ENCODE measurements at regions not wholly inside any gene's neighbourhood (a gene's known extent, or its start where the extent isn't known, plus 50 kb on each side); places are given as distances from the start of the nearest gene placed in this dataset.

DNA sequence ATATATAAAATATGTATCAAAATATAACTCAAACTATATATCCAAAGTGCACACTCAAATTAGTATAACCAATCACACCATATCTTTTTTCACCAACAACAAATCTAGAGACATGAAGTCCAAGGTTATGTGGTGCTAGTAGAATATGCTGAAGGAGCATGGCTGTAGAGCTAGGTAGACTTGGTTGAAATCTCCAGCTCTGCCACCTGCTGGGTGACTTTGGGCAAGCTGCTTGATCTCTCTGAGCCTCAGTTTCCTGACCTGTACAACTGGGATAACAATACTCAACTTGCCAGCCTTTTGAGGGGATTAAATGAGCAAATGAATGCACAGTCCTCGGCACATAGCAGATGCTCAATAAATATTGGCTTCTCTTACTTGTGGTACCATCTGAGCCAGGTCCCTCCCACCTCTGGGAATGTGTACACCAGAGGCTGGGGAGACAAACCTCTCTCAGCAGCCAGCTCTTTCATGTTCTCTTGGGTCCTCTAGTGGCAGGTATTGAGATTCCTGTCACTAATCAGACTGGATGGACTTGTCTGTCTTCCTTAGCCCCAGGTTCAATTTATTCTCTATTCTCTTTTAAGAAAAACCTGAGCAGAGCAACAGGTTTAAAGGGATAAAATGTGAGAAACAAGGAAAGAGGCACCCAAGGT, 94.3 kb upstream of the PDE1C start:
- in situ Hi-C loops (cut with HindIII; ENCODE audit: low pct_unique_long_range_greater_than_20kb, low sequenced_read_pairs), result no loop called here
- peak; percentile 45 for DNase-seq (ENCODE audit: low read depth)

DNA sequence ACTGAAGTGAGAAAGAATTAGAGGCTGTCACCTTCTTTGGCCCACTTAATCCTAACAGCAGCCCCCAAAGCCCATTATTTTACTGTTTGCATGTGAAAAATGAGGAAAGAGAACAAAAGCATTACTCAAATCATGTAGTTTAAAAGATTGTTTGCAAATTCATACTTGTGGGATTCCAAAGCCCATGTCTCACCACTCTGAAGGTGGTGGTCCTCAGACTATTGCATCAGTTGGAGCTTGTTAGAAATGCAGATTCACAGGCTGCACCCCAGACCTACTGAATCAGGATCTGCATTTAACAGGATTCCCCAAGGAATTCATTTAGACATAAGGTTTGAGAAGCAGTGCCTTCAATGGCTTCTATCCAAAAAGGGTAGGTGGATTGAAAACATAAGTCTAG, 93.7 kb upstream of the PDE1C start:
- no peak for DNase-seq (ENCODE audit: low read depth)
- in situ Hi-C loops (cut with HindIII; ENCODE audit: low pct_unique_long_range_greater_than_20kb, low sequenced_read_pairs), result no loop called here

DNA sequence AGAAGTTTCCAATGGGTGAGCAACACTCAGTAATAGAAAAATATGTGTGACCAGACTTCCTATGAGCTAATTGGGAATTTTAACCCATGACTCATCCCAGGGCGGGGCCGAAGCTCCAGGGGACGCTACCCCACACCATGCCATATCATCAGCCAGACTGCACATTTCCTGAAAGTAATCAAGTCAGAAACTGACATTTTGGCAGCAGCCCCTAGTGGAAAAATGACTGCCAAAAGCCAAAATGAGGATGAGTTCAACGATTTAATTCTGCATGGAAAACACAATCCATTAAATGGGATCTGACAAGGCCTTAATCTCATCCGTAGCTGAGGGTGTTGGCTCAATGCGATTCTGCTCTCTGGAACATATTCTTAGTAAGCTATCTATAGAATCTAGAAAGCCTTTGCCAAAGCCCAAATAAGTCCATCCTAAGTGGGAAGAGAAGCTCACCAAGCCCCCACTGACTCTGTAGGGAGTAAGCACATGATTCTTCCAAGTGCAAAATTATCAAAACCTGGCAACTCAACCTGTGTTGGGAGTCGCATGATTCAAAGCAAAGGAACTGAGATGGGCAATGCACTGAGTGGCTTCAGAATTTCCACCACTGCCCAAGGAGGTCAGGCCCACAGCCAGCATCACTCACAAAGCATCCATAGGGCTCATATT, 93.1 kb upstream of the PDE1C start:
- peak; percentile 79 for DNase-seq (ENCODE audit: low read depth)
- in situ Hi-C loops (cut with HindIII; ENCODE audit: low pct_unique_long_range_greater_than_20kb, low sequenced_read_pairs), result no loop called here

DNA sequence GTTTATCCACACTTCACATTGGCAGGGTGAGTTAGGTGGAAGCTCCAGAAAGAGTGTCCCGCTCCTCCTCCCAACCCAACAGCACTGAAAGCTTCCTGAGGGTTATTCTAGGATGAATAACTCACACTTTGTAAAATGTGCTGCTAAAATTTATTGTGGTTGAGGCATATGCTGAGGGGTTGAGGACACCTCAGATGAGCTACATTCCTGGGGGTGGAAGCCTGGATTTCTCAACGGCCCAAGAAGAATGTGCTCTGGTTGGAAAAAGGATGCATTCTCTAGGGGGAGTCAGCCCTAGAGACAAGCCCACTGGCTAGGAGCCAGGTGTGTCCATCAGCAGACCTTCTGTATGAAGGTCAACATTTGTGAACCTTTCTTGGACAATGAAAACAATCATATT, 91.5 kb upstream of the PDE1C start:
- in situ Hi-C loops (cut with HindIII; ENCODE audit: low pct_unique_long_range_greater_than_20kb, low sequenced_read_pairs), result no loop called here
- no peak for DNase-seq (ENCODE audit: low read depth)

DNA sequence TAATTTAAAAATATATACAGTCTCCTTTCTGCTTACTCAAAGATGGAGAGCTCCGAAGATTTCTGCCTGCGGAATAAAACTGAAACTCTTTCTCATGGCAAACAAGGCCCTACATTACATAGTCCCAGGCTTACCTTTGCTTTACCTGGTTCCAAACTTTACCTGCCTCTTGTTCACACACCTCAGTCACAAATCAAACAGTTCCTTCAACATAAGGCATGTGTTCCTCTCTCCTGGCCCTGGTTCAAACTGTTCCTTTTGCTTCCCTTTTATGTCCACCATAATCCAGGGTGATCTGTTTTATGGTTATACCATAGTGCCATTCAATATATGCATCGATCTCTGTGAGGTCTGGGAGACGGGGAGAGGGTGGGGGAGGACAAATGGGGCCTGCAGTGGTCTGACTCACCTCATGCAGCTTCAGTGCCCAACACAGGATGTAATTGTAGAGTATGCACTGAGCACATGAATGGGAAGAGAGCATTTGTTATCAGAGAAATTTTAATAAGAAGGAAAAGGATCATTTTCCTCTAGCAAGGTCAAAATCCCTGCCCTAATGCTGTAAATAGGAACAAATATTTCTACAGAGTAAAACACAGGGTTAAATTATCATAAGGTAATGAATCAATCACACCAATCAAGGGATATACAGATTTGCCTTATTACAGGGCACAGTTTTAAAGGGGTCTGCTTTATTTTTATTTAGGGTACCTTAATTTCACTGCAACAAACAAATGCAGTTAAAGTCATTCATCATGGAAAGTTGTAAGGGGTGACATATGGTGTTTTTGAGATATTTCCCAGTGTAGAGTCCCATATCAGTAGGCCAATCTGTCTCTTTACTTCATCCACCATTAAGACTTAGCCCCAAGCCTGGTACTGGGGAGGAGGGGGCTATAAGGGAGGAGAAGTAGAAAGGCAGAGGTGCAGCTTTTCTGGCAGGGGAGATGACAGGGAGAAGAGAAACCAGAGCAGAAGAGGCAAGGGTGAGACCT, 88.8 kb upstream of the PDE1C start:
- in situ Hi-C loops (cut with HindIII; ENCODE audit: low pct_unique_long_range_greater_than_20kb, low sequenced_read_pairs), result no loop called here
- no peak for DNase-seq (ENCODE audit: low read depth)

DNA sequence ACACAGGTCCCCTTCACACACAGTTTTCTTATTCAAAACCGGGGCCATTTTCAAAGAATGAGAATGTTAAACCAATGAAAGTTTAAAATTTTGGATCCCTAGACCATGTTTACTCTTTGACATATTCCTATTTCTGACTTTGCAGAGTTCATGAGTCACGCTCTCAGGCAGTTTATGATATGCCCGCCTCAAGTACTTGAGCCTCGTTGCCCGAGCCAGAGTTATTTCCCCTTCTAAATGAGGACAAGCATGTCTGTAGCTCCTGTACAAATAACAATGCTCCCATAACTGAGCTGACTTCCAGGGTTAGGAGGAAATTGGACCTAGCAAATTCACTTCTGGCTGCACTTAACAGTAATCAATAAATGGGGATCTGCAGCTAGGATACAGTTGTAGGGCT, 87.9 kb upstream of the PDE1C start:
- no peak for DNase-seq (ENCODE audit: low read depth)

DNA sequence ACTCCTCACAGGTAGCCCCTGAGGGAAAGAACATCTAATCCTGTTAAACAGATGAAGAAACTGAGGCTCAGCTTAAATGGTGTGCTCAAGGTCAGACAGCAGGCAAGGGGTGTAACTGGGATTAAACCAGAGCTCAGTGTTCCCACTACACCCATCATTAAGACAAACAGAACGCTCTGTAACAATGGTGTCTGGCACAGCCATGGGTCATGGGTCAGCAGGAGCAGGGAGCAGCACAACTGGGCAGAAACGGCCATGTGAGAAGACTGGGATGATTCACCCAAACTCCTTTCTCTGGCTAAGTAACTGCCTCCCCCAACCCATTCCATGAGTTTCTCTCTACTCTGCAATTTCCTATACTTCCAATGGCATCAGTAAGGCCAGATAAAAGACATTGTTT, 85.5 kb upstream of the PDE1C start:
- no peak for DNase-seq (ENCODE audit: low read depth)
- in situ Hi-C loops (cut with HindIII; ENCODE audit: low pct_unique_long_range_greater_than_20kb, low sequenced_read_pairs), result no loop called here

More for the DNA sequence above, 87.9 kb upstream of the PDE1C start:
- in situ Hi-C loops (cut with HindIII; ENCODE audit: low pct_unique_long_range_greater_than_20kb, low sequenced_read_pairs), result no loop called here

DNA sequence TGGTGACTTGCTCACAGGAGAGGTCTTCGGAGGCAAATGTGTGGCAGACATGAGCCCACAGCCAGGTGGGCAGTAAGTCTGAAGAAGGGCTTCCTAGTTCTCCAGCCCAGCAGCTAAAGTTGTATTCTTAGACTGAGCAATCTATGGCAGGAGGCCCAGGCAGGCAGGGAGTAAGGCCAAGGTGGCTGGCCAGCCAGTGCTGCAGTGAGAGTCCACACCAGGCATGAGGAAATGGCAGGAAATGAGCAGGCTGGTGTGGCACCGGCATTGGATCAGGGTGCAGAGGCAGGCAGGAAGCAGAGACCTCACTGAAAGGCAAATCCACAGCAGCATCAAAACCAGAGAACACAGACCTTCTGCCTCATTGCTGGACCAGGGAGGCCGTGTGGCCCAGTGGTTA, 84.6 kb upstream of the PDE1C start:
- in situ Hi-C loops (cut with HindIII; ENCODE audit: low pct_unique_long_range_greater_than_20kb, low sequenced_read_pairs), result no loop called here
- no peak for DNase-seq (ENCODE audit: low read depth)

DNA sequence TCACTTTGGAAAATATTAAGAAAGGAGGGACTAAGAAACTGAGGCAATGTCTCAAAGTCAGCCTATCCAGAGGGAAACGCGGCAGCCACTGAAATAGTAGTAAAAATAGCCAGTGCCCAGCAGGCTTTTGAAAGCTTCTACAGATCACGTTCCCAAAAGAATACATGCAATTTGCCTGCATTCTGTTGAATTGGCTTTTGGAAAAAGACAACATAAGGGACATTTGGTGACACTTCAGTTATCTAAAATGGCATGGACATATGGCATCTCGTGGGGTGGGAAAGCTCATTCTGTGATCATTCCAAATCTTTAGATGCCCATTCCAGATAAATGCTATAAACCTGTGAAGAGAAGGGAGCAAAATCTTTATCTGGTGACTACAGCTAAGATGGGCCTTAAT, 82.8 kb upstream of the PDE1C start:
- DNase-seq (ENCODE audit: low read depth), result no peak
- in situ Hi-C loops (cut with HindIII; ENCODE audit: low pct_unique_long_range_greater_than_20kb, low sequenced_read_pairs), result no loop called here

DNA sequence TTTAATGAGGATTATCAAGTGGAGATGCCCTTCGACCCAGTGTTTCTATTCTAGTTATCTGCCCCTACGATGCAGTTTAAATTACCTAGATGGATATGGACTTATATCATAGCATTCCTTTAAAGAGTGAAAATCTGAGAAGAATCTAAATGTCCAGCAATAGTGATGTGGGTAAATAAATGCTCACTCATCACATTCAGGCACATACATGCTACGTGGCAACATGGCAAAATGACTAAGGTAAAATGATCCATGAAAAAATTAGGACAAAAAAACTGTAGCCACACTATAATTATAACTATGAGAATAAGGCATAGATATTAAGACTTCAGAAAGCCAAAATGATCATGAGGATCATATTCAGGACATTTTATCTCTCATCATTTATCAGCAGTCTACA, 82.4 kb upstream of the PDE1C start:
- no peak for DNase-seq (ENCODE audit: low read depth)
- in situ Hi-C loops (cut with HindIII; ENCODE audit: low pct_unique_long_range_greater_than_20kb, low sequenced_read_pairs), result no loop called here

DNA sequence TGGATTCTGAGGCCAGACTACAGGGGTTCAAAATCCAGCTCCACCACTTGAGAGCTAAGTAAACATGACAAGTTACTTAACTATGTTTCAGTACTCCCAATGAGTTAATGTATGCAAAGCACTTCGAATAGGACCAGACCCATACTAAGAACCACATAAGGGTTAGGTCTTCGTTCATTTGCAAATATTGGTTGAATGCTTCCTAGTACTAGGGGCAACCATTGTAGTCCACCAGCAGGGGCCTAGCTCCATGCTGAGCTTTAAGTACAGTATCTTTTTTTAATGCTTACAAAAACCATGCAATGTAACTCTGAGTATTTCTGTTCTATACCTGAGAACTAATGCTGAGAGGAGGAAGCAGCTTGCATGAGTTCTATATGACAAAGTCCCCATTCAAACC, 80.4 kb upstream of the PDE1C start:
- in situ Hi-C loops (cut with HindIII; ENCODE audit: low pct_unique_long_range_greater_than_20kb, low sequenced_read_pairs), result no loop called here
- DNase-seq (ENCODE audit: low read depth), result no peak

DNA sequence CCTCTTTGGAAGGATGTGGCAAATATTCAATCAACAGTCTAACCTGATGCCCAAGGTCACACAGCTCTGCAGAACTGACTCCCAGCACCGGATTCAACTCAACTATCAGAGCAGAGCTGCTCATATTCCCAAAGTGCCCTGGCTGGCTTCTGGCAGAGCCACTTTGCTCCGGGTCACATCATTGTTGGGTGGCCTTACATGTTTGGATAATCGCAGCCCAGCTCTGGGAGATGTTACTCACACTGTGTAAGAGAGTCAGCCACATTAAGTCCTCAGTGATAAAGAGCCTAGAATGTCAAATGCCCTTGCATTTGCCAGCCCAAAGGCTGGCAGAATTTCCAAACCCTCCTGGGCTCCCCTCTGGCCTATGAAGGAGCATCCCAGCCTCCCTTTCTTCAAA, 79.8 kb upstream of the PDE1C start:
- in situ Hi-C loops (cut with HindIII; ENCODE audit: low pct_unique_long_range_greater_than_20kb, low sequenced_read_pairs), result no loop called here
- DNase-seq (ENCODE audit: low read depth), result no peak

DNA sequence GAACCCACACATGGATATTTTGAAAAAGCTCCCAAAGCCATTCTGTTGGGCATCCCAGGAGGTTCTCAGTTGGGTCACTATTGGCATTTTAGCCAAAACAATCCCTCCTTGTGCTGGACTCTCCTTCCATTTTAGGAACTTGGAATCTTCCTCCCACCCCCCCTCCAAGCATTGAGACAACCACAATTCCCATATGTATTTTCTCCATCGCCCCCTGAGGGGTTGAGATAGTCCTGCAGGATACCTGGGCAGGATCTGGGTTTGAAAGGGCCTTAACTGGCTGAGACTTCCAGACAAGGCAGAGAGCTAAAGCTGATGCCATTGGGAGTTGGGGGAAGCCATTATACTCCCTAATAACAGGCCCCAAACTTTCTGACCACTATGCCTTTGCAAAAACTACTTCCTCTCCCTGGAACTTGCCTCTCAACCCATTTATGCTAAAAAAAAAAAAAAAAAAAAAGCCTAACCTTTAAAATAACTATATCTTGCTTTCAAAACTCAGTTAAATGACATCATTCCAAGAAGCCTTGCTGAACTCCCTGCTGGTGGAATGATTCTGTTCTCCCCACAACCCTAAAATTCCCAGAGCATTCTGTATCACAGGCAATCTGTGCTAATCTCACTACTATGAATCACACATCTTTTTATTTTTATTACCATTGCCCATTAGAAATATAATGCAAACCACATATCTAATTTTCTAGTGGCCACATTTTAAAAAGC, 77.5 kb upstream of the PDE1C start:
- DNase-seq (ENCODE audit: low read depth), result no peak
- in situ Hi-C loops (cut with HindIII; ENCODE audit: low pct_unique_long_range_greater_than_20kb, low sequenced_read_pairs), result no loop called here

DNA sequence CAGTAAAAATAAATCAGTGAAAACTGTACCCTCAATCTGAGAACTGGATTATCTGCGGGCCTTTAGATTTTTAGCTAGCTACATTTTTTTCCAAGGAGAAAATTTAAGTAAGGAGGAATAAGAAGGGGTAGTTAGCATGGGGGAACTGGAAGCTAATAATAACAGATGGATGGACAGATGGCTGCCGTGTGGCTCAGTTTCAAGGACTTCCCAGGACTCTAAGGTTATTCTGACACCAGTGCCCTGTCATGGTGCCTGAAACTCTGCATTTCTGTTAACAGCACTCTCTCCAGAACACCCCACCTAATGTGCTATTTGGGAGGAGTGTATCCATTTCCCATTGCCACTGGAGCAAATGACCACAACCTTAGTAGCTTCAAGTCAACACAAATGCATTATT, 75.7 kb upstream of the PDE1C start:
- in situ Hi-C loops (cut with HindIII; ENCODE audit: low pct_unique_long_range_greater_than_20kb, low sequenced_read_pairs), result no loop called here
- no peak for DNase-seq (ENCODE audit: low read depth)

DNA sequence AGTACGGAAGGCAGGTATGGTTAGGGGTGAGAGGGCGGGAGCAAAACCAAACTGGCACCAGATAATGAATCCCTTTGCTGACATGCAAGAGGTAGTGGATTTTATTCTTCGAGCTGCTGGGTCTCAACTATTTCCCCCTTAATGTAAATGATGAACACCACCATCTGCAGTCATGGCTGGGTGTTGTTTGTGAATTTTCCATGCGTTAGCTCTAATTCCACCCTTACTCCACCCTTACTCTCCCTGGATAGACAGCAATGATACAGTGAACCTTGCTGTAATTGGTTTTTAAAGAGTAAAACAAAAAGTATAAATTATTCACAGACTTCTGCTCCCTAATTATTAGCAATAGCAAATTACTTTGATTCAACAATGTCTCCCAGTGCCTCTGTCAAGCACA, 74.5 kb upstream of the PDE1C start:
- in situ Hi-C loops (cut with HindIII; ENCODE audit: low pct_unique_long_range_greater_than_20kb, low sequenced_read_pairs), result no loop called here
- no peak for DNase-seq (ENCODE audit: low read depth)

DNA sequence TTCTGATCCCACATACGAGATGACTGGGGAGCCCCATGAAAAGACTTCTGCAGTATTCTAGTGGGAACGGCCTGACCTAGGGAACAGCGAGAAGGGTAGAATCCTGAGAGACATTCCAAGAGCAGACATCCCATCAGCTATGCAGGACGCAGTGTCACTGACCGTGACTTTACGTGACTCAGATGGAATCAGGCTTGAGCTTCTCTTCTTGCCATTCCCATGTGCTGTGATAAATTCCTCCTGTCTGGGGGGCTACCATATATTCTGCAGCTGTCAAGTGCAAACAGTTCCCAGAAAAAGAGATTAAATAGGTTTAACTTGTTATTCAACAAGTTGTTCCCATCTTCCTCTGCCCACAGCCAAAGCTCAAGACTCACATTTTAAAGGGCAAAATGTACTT, 73.1 kb upstream of the PDE1C start:
- no peak for DNase-seq (ENCODE audit: low read depth)
- in situ Hi-C loops (cut with HindIII; ENCODE audit: low pct_unique_long_range_greater_than_20kb, low sequenced_read_pairs), result no loop called here

DNA sequence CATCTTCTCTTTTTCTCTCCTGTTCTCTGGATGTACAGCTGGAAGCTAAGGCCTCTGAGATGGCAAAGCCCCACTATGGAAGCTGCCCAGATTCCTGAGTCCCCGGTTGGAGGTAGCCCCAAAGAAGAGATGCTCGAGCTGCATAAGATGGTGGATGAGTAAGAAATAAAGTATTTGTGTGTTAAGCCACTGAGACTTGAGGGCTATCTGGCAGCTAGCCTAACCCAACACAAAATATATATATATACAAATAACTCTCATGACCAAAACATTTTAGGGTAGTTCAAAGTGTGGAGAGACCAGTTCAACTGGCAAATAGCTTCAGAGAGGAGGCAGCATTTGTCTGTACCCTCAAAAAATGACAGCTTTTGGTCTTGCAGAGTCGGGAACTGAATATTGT, 72.4 kb upstream of the PDE1C start:
- DNase-seq (ENCODE audit: low read depth), result no peak
- in situ Hi-C loops (cut with HindIII; ENCODE audit: low pct_unique_long_range_greater_than_20kb, low sequenced_read_pairs), result no loop called here

DNA sequence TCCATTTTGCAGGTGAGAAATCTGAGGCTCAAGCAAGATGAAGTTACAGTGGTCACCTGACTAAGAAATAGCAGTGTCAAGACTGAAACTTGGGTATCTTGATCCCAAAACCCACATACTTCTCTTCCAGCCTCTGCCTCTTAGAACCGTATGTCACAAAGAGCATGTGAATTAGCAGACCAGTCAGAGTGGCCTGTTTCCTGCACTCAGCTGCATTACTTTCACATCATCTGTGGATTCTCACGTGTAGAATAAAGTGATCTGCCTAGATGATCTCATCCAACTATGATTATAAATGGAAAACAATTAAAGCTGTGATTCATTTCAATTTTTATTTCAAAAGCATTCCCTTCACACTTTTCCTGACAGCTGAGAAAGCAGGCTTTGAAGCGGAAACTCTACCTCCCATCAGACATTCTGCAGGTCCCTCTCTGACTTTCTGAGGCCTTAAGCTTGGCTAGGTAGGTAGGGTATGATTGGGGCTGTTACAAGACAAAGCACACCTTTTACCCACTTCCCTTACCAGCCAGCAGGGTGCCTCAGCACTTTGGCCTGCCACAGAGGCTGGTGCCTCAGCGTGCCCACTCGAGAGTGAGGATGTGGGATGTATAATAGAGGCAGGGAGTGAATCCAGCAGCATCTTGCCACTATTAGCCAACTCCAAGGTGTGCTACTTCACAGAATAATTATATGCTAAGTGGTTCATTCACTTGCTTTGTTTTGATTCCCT, 70.2 kb upstream of the PDE1C start:
- in situ Hi-C loops (cut with HindIII; ENCODE audit: low pct_unique_long_range_greater_than_20kb, low sequenced_read_pairs), result no loop called here
- no peak for DNase-seq (ENCODE audit: low read depth)
